ENCODE measurements at regions not wholly inside any gene's neighbourhood (a gene's known extent, or its start where the extent isn't known, plus 50 kb on each side); places are given as distances from the start of the nearest gene placed in this dataset.

- TF ChIP-seq CTCF (conservative IDR thresholded peaks at IDR 0.05; ENCODE audit: low read depth, low read length) = no peak
- TF ChIP-seq POLR2A (IDR thresholded peaks at IDR 0.05; ENCODE audit: low read depth, low read length) = no peak
- no peak for TF ChIP-seq MAZ (IDR thresholded peaks at IDR 0.05; ENCODE audit: borderline replicate concordance, low read depth, low read length)
Observed at GRCh38 chr20:10788877-10789276, 115.1 kb upstream of the JAG1 start.
